ENCODE measurements at regions not wholly inside any gene's neighbourhood (a gene's known extent, or its start where the extent isn't known, plus 50 kb on each side); places are given as distances from the start of the nearest gene placed in this dataset.

DNA sequence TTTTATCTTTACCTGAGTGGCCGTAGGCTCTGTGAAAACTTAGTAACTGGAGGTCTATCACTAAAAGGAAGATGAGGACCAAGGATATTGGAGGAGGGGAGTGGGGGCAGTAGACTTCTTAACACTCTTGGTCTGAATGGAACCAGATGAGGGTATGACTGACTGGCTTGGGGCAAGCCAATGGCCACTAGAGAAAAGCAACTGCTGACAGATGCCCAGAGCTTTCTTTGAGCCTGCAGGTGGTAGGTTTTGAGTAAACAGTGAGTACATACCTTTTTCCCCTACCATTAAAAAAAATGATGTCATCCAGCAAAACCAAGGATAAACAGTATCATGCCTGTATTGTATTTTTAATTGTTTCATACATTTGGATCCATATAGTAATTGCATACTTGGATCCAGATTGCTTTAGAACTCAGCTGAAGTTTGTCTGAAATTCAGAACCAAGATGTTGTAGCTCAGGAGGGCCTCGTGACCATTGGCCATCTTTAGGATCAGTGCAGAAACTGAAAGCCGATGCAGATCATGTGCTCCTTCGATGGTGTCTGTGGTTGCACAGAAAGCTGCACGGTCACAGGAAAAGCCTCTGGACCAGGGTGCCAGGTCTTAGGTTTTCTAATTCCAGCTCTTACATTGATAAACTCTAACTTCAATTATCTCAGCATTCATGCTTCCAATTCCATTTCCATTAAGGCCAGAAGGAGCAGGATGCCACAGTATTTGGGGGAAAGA lies 131.0 kb downstream of the PDGFRA start:
- FAIRE-seq = no peak

DNA sequence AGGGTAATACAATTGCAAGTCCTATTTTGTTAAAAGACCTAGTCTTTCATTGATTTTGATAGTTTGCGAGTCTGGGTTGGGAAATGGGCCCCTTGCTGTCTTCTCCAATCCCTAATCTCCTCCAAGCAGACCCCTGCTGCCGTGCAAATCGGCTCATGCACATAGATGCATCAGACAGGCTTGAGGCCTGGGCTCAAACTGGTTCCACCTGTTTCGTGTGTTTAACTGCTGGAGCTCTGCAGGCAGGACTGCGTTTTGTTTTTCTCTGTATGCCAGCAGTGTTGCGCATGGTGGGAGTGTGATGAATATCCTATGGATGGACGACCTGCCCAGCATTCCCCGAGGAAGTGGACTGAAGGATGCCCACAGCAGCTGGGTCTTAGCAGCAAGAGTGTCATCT lies 133.9 kb downstream of the PDGFRA start:
- FAIRE-seq = no peak

GRCh38 chr4:54365691-54366090 lies 136.6 kb downstream of the PDGFRA start:
- FAIRE-seq = no peak

DNA sequence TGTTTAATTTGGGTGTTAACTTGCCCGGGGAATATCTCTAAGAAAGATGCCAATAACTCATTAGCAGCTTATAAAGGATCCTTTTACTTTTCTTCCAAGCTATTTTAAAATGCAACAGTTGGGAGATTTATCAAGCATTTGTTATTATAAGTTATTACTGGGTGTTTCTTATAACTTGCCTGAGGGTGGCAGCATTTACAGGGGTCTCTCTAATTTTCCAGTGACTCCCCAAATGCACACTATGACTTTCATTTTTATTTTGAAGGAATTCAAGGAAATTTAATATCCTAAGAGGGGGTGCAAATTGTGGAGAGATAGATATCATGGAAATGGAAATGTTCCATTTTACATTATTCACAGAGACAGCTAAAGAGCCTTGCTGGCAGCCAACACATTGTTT lies 138.0 kb downstream of the PDGFRA start:
- no peak for FAIRE-seq

GRCh38 chr4:54368281-54369265 lies 139.5 kb downstream of the PDGFRA start:
- FAIRE-seq = no peak

DNA sequence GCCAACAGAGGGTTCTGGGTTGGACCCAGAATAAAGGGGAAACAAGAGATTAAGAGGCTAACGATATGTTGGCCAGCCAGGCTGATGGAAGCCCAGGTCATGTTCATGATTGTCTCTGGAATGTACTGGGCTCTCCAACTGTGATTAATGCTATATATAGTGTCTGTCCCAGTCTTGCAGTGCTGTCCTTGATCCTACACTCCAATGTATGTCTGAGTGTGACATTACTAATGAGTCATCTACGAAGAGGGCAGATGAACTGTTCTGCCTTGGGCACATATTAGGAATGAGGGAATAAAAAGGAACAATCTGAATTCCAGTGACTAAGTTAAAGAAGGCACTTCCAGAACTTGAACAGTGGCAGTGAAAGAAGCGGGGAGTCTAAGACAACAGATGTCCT lies 142.1 kb downstream of the PDGFRA start:
- FAIRE-seq = no peak

- no peak for FAIRE-seq
Measured at GRCh38 chr4:54372951-54373350, 143.9 kb downstream of the PDGFRA start.

DNA sequence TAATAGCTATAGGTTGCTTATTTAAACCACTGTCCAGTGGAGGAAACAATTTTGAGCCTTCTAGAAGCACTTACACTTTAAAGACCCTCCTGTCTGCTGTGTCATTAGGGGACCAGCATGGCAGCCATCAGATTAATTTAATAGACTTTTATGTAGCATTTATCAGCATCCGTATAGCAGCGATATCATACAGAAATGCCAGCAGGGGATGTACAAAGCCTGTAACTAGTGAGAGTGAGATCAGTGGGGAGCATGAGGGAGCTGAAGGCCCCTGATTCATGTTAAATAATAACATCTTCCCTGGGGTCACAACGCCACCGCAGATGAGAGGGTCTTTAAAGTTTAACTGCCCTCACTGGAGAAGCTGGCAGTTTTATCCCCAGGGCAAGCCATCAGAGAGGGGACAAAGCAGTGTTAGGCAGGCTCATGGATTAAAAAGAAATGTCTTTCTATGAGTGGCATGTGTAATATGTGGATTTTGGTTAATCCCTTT lies 144.7 kb downstream of the PDGFRA start:
- no peak for FAIRE-seq

GRCh38 chr4:54378461-54378860 lies 149.4 kb downstream of the PDGFRA start:
- FAIRE-seq = no peak

- FAIRE-seq = no peak
Measured at GRCh38 chr4:54384152-54384551, 155.1 kb downstream of the PDGFRA start.

- FAIRE-seq = no peak
Measured at GRCh38 chr4:54384563-54384962, 155.5 kb downstream of the PDGFRA start.

- no peak for FAIRE-seq
Measured at GRCh38 chr4:54386042-54386669, 157.1 kb downstream of the PDGFRA start.

DNA sequence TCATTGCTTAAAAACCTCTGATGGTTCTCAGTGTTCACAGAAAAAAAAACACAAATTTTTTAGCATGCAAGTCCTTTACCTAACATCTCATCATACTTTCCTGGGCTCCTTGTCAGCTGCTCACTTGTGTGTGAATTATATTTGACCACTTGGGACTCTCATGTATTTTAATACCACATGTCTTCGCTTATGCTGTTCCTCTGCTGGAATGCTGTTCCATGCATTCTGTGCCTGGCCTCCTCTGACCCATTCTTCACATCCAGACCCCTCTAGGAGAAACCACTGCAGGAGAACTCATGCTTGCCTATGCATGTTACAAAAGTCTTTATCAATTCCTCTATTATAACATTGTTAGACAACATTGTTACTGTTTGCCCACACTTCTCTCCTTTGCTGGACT lies 157.6 kb downstream of the PDGFRA start:
- FAIRE-seq = no peak

DNA sequence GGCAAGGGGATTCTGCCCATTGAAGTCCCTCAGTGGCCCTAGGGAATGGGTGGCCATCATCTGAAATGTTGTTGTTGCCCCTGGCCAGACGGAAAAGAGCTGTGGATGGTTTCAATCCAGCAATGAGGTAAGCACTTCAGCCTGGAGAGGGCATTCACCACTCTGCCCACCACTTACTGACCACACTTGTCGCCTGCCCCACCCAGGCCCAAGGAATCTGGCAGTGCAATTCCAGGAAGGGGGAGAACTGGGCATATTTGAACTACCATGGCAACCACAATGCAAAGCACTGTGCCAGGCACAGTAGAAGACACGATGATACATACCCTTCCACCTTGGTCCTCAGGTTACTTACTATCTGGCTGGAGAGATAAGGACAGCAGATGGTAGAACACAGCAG lies 161.6 kb downstream of the PDGFRA start:
- no peak for FAIRE-seq

DNA sequence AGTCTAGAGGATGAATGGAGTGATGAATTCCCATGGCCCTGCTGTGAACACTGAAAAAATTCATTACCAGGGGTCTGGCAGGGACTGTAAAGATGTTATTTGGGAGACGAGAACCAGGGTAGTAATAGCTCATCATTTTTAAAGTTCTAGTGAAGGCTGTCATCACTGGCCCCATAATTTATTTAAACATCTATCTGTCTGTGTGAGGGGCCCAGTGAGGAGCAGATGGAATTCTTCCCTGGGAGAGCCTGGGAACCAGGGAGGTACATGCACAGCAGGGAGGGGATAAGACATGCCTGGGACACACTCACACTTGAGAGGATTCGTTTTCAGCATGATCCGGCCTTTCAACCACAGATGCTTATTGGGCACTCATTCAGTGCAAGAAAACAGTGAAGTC lies 162.0 kb downstream of the PDGFRA start:
- FAIRE-seq = no peak

GRCh38 chr4:54392479-54392878 lies 163.4 kb downstream of the PDGFRA start:
- FAIRE-seq = no peak

DNA sequence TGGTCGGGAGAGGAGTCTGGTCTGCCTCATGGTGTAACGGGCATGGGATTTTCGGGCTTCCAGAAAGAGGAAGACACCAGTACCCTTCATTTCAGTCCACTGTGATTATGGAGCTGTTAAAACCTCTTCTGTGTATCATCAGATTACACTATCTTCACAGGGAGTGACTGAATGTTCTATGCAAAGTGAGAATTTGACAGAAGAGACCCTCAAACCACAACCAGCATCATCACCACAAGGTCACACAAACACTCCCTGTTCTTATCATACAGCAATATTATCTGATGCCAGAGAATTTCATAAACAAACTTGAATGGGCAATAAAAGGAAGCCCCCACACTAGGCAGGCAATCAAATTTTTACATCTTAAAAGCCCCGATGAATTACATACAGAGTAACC lies 164.2 kb downstream of the PDGFRA start:
- no peak for FAIRE-seq

DNA sequence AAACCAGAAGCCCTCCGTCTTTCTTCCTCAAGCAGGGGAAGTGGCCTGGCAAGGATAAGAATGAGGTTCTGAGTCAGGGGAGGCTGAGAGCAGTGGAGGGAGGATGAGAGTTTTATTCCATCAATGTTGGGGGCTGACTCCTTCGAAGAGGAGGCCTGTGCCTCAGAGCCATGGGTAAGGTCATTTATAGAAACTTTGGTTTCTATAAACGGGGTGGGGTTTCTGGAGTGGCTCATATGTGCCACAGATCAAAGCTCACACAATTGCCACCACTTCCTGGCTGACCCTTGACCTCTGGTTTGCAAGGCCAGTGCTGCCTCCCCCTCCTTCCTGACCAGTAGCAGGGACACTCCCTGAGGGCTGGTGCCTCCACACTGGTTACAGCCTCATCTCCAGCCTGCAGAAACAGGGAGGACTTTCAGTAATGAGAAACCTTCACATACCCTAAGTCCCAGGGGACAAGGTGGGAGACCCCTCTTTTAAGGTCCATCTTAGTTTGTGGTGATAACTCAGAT lies 166.0 kb downstream of the PDGFRA start:
- FAIRE-seq = no peak

GRCh38 chr4:54400188-54400587 lies 171.1 kb downstream of the PDGFRA start:
- FAIRE-seq = no peak

- FAIRE-seq = no peak
Measured at GRCh38 chr4:54400802-54401201, 171.7 kb downstream of the PDGFRA start.

DNA sequence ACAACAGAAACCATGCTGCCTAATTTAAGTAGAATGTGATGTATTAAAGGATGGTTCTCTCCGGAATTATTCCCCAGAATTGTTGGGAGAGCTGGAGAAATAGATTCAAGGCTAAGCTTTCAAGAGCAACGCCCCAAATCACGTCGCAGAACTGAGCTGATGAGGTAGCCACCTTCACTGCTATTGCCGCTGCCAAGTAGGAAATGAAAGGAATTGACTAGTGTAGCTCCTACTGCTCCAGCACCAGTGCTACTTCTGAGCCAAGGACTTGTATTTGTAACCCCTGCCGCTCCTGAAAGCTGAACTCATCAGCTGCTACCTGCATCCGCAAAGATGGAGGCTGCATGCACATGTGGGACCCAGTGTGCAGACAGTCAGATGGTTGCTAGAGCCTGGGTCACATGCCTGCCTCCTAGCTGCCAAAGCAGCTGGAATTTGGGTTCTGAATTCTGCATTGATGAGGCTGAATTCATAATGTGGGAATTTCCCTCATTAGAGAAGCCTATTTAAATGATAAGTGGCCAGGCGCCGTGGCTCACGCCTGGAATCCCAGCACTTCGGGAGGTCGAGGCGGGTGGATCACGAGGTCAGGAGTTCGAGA lies 173.9 kb downstream of the PDGFRA start:
- FAIRE-seq = no peak

DNA sequence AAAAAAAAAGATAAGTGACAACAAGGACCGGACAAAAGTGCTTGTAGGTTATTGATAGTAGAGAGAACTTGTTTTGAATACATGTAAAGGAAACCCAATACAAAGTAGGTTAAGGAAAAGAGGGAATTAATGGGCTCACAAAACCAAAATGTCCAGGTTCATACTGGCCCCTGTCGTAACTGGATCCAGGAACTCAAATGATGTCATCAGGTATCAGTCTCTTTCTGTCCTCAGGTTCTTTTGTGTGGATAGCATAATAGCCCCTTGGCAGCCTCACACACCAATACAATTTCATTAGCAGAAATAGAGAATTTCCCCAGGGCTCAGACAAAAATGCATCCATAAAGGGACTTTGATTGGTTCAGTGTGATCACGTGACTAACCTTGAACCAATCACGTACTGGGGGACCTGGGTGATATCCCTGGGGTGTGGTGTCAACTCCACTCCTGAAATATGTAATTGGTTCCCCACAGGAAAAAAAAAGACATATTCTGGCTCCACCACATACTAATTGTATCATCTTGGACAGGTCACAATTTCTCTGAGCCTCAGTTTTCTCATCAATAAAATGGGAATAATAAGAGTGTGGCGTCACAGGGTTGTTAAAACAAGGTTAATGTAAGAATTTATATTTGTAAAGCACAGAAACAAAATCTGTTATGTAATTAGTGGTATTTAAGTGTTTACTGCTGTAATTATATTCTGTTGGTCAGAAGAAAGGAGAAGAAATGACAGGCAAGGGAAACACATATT lies 174.8 kb downstream of the PDGFRA start:
- FAIRE-seq = no peak

All from TTC549 (cell line).